Esophagus muscularis mucosa (tissue), 4 donors: ENCODE measurements at regions not wholly inside any gene's neighbourhood (a gene's known extent, or its start where the extent isn't known, plus 50 kb on each side); places are given as distances from the start of the nearest gene placed in this dataset.
"Not testable (repeated sequence)": the region's sequence is repeated elsewhere in the genome, so short reads cannot be mapped to it uniquely, and the experiment has no call there.

Experiments
- DNase-seq: peaks from one replicate; pipeline ENCODE4 v3.0.0-alpha.2; 2017; ENCODE audit errors: extremely low spot score
- H3K27ac ChIP-seq, 4 donors: fragments of 200-600 bp; sonication (generic); replicated peaks in 1 of 4; 1 replicate in 3 of 4; 2 replicates in 1 of 4; pipeline ENCODE4 v1.5.1; 2016 to 2019; ENCODE audit warnings: mild to moderate bottlenecking in 1 of 4
- H3K27me3 ChIP-seq, 4 donors: fragments of 200-600 bp; sonication (generic); one replicate each; pipeline versions ENCODE4 v1.5.1 to v1.6.0; 2016 to 2019
- H3K36me3 ChIP-seq, 4 donors: fragments of 200-600 bp; sonication (generic); one replicate each; pipeline ENCODE4 v1.5.1; 2016 to 2019
- H3K4me1 ChIP-seq, 4 donors: fragments of 200-600 bp; sonication (generic); one replicate each; pipeline ENCODE4 v1.5.1; 2016 to 2019
- H3K4me3 ChIP-seq, 4 donors: fragments of 200-600 bp; sonication (generic); 1 replicate in 2 of 4; 2 replicates in 2 of 4; pipeline ENCODE4 v1.5.1; 2016 to 2019; ENCODE audit warnings: mild to moderate bottlenecking in 4 of 4, moderate library complexity in 1 of 4
- H3K9me3 ChIP-seq, 4 donors: fragments of 200-600 bp; sonication (generic); 1 replicate in 3 of 4; 2 replicates in 1 of 4; pipeline ENCODE4 v1.5.1; 2016 to 2019
- EP300 ChIP-seq: sonication (generic); formaldehyde crosslinking; IDR thresholded peaks from one replicate; pipeline ENCODE4 v1.6.1; 2017; ENCODE audit warnings: antibody characterized with exemption
- POLR2A ChIP-seq: fragments of 450-650 bp; IDR thresholded peaks from one replicate; pipeline ENCODE4 v1.6.1; 2017; ENCODE audit warnings: antibody characterized with exemption, moderate library complexity, mild to moderate bottlenecking, low read depth
- POLR2AphosphoS5 ChIP-seq, 2 donors: sonication (generic); formaldehyde crosslinking; IDR thresholded peaks; one replicate each; pipeline ENCODE4 v1.6.1; 2017; ENCODE audit warnings: antibody characterized with exemption in 2 of 2
- WGBS: methylation state at CpG from one replicate; pipeline ENCODE4 v1.1.5; 2018; 5-methylcytosine and 5-hydroxymethylcytosine counted together
- intact Hi-C: fragments of 100-400 bp; cut with DNase I; formaldehyde crosslinking; loops from one replicate; pipeline ENCODE4 v1.15.1; 2023
- TF ChIP-seq, protein P1 (sequence below), 3 experiments: fragments of 200-600 bp in 2 of 3; fragments of 450-650 bp in 1 of 3; sonication (generic) in 2 of 3; IDR thresholded peaks; one replicate each; pipeline ENCODE4 v1.5.1; 2017 to 2019; ENCODE audit warnings: antibody characterized with exemption in 3 of 3, mild to moderate bottlenecking in 2 of 3, moderate library complexity in 1 of 3

DNA sequence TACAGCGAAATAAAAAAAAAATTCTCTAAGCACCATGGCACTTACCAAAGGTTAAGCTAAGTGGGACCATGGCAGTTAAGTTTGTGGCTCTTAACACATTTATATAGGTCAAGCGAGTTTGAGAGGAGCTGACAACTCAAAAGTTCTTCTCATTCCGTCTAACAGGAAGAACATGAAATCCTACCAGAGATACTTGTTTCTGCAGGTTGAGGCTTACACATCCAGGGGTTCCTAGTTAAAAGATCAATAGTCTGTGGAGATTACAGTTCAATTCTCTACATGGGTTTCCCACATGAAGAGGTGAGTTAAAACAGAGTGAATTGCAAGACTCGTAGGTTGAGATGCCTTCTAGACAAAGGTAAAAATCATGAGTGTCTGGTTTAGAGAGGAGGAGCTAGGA, 142.6 kb downstream of the EMP1 start:
- Histone ChIP-seq H3K4me1 (no peaks in the 10 kb centered on the region), H3K27ac (no peak overlapping the region), H3K4me3 (no peak overlapping the region), H3K27me3 (no peaks in the 10 kb centered on the region), H3K9me3 (no peaks in the 10 kb centered on the region), H3K36me3 (no peaks in the 10 kb centered on the region)
- TF ChIP-seq, protein P1, sequence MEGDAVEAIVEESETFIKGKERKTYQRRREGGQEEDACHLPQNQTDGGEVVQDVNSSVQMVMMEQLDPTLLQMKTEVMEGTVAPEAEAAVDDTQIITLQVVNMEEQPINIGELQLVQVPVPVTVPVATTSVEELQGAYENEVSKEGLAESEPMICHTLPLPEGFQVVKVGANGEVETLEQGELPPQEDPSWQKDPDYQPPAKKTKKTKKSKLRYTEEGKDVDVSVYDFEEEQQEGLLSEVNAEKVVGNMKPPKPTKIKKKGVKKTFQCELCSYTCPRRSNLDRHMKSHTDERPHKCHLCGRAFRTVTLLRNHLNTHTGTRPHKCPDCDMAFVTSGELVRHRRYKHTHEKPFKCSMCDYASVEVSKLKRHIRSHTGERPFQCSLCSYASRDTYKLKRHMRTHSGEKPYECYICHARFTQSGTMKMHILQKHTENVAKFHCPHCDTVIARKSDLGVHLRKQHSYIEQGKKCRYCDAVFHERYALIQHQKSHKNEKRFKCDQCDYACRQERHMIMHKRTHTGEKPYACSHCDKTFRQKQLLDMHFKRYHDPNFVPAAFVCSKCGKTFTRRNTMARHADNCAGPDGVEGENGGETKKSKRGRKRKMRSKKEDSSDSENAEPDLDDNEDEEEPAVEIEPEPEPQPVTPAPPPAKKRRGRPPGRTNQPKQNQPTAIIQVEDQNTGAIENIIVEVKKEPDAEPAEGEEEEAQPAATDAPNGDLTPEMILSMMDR (IDR thresholded peaks at IDR 0.05), result no peak
- no peak for TF ChIP-seq POLR2A
- 91% methylated on average over 4 of the region's 4 CpGs for WGBS
- no peak for DNase-seq
- intact Hi-C loops, result no loop called here

GRCh38 chr12:13337791-13338190, 141.3 kb downstream of the EMP1 start:
- TF ChIP-seq EP300 (no peak), POLR2A (no peak), POLR2AphosphoS5 (IDR thresholded peaks at IDR 0.05) (no peak)
- TF ChIP-seq, protein P1 (IDR thresholded peaks at IDR 0.05), result no peak
- H3K4me1 ChIP-seq, result no peaks in the 10 kb centered on the region
- H3K27me3 ChIP-seq, result no peaks in the 10 kb centered on the region
- no peaks in the 10 kb centered on the region for H3K36me3 ChIP-seq
- no peak overlapping the region for H3K4me3 ChIP-seq
- peak; percentile 64 for DNase-seq
- WGBS, result 75% methylated on average over 6 of the region's 6 CpGs
- no peaks in the 10 kb centered on the region for H3K9me3 ChIP-seq
- intact Hi-C loops, result no loop called here
- H3K27ac ChIP-seq, result no peak overlapping the region

GRCh38 chr12:13336216-13336615, 139.7 kb downstream of the EMP1 start:
- H3K27ac ChIP-seq, result no peak overlapping the region
- H3K9me3 ChIP-seq, result peaks cover 0 to 4% (median 0%) of the 10 kb centered on the region in 4 donors
- H3K4me3 ChIP-seq, result no peak overlapping the region
- 82% methylated on average over 4 of the region's 4 CpGs for WGBS
- no peaks in the 10 kb centered on the region for H3K27me3 ChIP-seq
- intact Hi-C loops, result no loop called here
- H3K36me3 ChIP-seq, result no peaks in the 10 kb centered on the region
- DNase-seq, result peak; percentile 21
- H3K4me1 ChIP-seq, result no peaks in the 10 kb centered on the region
- no peak for TF ChIP-seq POLR2AphosphoS5 (IDR thresholded peaks at IDR 0.05)
- no peak for TF ChIP-seq POLR2A
- TF ChIP-seq, protein P1 (IDR thresholded peaks at IDR 0.05), result no peak
- TF ChIP-seq EP300, result no peak

DNA sequence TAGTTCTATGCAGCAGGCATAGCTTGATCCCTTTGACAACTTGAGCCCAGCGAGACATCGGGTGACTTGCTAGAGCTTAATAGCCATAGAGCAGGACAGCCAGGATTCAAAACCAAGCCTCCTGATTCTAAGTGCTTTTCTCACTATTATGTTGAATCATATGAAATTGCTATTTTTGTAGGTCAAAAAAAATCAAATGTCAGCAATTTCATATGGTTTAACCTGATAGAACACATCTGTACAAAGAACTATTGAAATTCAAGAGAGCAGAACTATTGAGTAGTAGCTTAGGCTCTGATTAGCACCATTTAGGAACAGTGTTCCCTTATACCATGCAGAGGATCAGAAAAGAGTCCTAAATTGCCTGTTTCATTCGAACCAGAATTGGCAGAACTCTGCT, 132.0 kb downstream of the EMP1 start:
- 89% methylated on average over 3 of the region's 3 CpGs for WGBS
- H3K4me1 ChIP-seq, result peaks cover 0 to under 1% (median 0%) of the 10 kb centered on the region in 4 donors
- H3K9me3 ChIP-seq, result peaks cover 0 to 4% (median 0%) of the 10 kb centered on the region in 4 donors
- TF ChIP-seq, protein P1 (IDR thresholded peaks at IDR 0.05), result no peak
- no peak for TF ChIP-seq POLR2A
- no peak overlapping the region for H3K27ac ChIP-seq
- no peaks in the 10 kb centered on the region for H3K27me3 ChIP-seq
- no peaks in the 10 kb centered on the region for H3K36me3 ChIP-seq
- H3K4me3 ChIP-seq, result no peak overlapping the region
- intact Hi-C loops, result no loop called here
- no peak for DNase-seq

- H3K36me3 ChIP-seq, result no peaks in the 10 kb centered on the region
- H3K4me3 ChIP-seq, result no peak overlapping the region
- intact Hi-C loops, result no loop called here
- H3K27me3 ChIP-seq, result no peaks in the 10 kb centered on the region
- H3K27ac ChIP-seq, result no peak overlapping the region
- 90% methylated on average over 4 of the region's 4 CpGs for WGBS
- TF ChIP-seq POLR2AphosphoS5 (IDR thresholded peaks at IDR 0.05) (no peak), EP300 (no peak), POLR2A (no peak)
- TF ChIP-seq, protein P1 (IDR thresholded peaks at IDR 0.05), result no peak
- no peak for DNase-seq
- H3K4me1 ChIP-seq, result peaks cover 0 to 12% (median 10%) of the 10 kb centered on the region in 4 donors
- no peaks in the 10 kb centered on the region for H3K9me3 ChIP-seq
These were observed 129.6 kb downstream of the EMP1 start for GRCh38 chr12:13326076-13326475.

DNA sequence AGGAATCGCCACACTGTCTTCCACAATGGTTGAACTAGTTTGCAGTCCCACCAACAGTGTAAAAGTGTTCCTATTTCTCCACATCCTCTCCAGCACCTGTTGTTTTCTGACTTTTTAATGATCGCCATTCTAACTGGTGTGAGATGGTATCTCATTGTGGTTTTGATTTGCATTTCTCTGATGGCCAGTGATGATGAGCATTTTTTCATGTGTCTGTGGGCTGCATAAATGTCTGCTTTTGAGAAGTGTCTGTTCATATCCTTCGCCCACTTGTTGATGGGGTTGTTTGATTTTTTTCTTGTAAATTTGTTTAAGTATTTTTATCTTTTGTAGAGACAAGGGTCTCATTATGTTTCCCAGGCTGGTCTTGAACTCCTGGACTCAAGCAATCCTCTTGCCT, 128.5 kb downstream of the EMP1 start:
- 91% methylated on average over 2 of the region's 3 CpGs for WGBS
- peaks cover 0 to 12% (median 10%) of the 10 kb centered on the region in 4 donors for H3K4me1 ChIP-seq
- H3K27ac ChIP-seq, DNase-seq, H3K27me3 ChIP-seq, H3K9me3 ChIP-seq, H3K36me3 ChIP-seq, intact Hi-C loops, H3K4me3 ChIP-seq: not testable (repeated sequence)
